Anterior cingulate cortex (tissue), 58 donors: ENCODE measurements at regions not wholly inside any gene's neighbourhood (a gene's known extent, or its start where the extent isn't known, plus 50 kb on each side); places are given as distances from the start of the nearest gene placed in this dataset.

Experiments used
- DNase-seq, 58 donors: peaks; one replicate each; lab custom pipeline; 2025; lab: John Stamatoyannopoulos, UW

DNA sequence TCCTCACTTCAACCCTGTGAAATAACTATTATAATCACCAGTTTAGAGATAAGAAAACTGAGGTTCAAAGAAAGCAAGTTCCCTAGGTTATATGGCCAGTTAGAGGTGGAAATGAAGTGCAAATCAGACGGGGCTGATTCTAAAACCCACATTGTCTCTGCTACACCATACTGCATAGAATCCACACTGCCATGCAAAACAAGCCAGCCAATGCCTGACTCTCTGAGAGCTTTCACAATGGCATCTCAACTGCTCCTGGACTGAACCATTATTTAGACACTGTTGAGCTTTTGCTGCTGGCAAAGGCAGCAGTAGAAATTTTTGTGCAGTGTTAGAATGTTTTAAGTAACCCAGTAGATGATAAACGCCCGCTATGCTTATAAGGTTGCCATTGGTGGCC is 195.2 kb upstream of the CNR1 start:
- no peak for DNase-seq

DNA sequence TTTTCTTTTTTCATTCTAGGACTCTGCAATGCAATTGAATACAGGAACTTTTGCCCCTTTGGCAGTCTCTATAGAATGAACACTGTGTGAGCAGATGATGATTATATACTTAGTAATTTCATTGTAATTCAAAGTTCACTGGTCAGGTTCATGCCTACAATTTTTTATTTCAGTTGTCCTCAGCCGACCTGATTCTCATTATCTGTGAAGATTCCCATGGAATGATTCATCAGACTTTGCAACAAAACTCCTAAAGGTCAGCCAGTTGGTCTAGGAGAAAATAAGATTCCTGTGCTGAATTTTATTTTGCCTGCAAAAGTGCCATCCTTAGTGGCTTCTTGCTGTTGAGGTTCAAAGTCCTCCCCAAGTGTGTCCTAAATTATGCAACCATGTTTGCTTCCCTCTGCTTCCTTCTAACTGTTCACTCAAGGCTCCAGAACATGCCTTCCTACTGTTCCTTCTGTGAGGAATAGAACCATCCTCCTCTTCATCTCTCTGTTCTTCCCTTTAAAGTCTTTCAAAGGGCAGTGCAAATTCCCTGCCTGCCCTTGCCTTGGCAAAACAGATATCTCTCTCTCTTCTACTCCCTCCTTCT is 194.2 kb upstream of the CNR1 start:
- DNase-seq, result no peak

DNA sequence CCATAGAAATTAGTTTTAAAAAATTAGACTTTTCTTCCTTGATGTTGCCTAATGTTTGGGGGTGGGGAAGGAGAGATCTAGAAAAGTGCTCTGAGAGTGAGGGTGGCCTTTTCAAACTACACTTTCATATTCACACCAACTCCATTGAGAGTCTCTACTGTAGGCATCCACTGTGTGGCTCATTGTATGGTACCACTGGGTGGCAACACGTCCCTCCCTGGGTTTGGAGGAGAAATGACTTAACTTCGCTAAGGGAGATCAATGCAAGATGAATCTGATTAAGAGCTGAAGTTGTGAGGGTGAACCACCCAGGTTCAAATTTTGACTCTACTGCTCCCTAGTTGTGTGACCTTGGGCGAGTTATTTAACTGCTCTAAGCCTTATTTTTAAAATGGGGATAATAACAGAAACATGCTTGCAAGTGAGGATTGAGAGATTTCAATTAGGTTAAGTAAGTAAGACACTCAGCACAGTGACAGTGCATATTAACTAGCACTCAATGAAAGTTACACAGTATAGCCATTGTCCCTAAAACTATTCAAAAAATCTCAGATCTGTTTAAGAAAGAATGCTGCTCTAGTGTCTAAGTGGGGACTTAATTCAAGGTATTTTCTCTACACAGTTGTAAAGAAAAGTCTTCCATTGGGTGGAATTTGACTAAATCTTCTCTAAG is 193.5 kb upstream of the CNR1 start:
- no peak for DNase-seq

DNA sequence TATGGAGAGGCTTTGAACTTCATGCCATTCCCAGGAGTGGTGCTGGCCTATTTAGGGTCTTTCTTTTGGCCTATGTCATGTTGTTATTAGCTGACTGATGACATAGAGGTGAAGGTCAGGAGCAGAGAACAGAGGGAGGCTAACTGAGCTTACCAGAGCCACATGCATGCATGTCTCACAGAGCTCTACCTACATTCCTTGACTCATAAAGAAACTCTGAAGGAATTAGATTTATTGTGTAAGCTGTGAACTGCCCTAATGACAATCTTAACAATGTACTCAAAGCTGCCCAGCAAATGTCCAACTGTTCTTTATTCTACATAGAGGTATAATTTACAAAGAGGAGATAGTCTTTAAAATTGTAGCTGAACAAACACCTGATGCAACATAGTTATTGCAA is 192.7 kb upstream of the CNR1 start:
- no peak for DNase-seq

DNA sequence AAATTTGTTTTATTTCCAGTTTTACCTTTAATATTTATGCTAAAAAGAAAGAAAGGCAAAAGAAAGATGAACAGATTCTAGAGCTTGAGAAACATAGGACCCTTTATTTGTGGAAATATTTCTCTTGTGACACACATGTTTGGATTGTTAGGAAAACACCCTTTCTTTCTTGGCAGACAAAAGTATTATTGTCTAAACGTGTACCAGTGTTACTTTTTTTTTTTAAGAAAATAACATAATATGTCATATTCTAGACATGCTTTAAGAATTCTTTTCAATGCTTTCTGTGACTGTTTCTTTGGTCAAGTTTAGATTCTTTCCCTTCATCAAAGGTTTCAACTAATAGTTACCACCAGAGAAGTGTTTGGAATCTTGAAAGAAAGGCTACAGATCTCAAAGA is 183.4 kb upstream of the CNR1 start:
- DNase-seq, result no peak

DNA sequence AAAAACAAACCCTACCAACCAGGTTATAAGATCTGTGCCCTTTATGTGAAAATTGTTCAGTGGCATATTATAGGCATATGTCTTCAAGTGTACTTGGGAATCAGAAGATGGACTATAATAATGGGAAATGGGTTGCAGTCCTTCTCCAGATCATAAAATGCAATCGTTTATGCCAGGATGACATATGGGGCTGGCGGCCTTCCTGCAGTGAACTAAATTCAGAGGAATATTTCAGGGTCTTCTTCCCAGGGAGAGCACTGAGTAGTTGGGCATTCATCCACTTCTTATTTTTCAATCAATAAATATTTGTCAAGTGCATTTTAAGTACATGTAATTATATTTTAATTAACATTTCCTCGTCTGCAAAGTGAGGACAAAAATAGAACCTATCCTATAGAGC is 176.2 kb upstream of the CNR1 start:
- DNase-seq, result no peak

DNA sequence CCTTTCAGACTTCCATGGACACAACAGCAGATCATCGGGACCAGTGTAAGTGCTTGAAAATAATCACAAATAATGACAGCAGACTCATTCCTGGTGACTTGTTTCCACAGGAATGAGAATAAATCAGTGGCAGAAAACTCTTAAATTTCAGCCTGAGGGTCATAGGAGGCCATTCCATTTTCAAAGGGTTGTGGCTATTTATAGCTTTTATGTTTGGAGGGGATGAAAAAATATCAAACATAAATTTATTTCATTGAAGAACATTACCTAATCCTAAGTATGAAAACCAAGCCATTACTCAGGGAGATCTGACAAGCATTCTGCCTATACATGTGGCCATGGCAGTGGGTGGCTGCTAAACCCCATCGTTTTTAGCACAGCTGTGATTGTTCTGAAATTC is 173.6 kb upstream of the CNR1 start:
- no peak for DNase-seq

DNA sequence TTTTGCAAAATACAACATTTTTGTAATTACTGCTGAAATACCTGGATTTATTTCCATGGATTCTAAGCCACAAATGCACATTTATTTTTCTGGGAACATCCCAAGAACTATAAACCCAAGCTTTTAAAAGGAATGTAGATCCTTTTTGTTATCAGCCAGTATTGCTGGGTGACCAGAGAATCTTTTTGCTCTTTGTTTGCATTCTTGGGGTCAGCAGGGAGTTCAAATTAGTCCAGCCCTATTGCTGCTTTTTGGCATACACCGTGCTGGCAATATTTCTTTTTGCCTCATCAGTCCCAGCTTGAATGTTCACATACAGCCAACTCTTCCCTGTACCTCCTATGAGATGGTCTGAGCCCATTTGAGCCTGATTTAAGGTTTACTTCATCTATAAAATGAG is 155.2 kb upstream of the CNR1 start:
- no peak for DNase-seq

DNA sequence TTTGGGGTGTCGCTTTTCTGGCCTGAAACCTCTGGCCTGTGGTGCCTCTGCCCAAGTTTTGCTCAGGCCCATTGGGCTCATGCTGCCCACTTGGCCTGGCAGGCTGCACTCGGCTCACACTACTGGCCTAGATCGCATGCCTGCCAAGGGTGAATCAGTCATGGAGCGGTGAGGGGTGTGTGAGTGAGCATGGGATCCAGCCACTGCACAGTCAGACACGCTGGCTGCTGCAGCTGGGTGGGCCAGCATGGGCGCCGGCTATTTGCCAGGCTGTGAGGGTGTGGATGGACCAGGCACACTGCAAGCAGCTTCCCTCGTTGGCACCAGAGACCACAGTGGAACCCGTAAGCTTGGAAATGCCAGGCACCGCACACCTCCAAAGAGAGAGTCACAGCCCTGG is 145.4 kb upstream of the CNR1 start:
- no peak for DNase-seq

DNA sequence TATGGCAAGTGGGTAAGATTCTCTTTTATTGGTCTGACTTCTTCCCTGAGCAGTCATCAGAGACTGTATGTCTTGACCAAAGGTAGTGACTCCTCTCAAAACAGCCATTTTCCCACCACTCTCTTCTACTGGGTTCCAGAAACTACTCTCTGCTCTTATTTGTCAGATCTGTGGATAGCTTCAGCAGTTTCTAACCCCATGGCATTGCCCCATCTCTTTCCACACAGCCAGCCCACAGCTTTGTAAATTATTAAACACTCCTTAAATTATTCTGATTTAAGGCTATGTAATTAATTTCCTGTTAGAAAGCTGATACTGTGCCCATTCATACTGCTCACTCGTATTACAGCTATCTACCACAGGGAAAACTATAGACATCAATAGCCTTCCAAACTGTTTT is 138.4 kb upstream of the CNR1 start:
- DNase-seq, result no peak

DNA sequence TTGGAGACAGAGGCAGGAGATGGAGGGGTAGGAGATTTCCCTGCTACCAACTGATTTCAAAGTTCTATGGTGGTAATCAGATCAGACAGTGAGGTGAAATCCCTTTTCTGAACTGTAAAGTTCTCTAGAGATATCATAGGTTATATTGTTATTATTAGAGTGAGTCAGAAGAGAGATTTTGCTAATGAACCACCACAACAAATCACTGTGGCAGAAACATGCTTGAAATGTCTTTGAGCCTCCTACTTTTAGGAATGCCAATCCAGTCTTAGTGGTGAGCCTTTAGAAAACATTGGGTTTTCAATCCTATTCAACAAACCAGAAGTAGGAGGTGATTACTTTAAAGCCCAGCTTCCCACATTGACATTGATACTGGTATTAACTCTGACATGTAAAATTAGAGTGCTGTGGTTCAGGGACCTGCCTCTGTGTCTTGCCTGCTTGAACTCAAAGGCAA is 136.7 kb upstream of the CNR1 start:
- DNase-seq, result no peak

DNA sequence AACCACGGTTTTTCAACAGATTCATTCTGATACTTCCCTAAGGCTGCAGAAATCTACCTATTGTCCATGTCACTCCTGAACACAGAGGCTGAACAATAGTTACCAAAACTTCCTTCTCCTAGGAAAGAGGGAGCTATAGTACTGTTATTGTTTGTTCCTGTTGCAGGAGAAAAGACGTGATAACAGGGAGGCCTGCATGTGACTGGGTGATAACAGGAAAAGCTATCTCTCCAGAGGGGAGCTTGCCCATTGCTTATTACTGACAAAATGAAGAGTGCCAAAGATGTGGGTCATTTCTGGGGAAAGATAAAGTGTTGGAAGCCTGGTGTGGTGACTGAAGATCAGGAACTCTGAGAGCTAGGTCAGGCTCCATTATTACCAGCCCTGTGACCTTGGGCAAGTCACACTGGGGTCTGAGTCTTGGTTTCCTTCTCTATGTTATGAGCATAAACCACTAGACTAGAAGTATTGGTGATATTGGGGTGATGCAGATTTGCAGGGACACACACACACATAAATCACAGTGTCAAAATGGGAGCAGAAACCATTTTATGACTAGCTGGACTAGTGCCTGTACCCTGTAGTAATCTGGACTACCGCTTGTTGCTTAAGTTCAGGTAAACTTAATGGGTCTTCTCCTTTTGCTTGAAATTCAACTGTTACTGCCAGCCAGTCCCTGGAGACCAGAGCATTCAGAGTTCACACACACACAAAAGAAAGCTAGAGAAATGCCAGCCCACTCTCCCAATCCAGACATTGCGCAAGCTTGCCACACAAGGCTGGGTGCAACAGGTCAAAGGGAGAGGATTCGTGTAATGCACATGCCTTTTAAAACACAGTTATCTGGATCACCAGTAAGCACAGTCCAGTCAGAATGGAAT is 136.0 kb upstream of the CNR1 start:
- DNase-seq, result no peak

DNA sequence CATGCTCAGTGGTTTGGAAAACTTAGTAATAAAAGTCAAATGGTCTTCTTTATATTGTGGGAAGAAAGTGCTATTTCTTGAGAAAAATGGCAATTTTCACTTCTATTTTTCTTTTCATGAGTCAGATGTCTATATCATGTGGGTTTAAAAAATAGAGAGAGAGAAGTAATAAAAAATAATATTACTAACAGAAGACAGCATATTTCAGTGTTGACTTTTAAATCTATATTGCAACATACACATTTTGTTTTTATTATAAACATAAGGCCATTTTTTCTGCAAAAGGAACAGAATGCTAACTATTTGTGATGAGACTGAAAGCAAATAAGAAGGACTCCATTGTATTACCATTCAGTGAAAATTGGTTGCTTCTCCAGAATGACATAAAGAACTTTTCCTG is 135.1 kb upstream of the CNR1 start:
- no peak for DNase-seq

DNA sequence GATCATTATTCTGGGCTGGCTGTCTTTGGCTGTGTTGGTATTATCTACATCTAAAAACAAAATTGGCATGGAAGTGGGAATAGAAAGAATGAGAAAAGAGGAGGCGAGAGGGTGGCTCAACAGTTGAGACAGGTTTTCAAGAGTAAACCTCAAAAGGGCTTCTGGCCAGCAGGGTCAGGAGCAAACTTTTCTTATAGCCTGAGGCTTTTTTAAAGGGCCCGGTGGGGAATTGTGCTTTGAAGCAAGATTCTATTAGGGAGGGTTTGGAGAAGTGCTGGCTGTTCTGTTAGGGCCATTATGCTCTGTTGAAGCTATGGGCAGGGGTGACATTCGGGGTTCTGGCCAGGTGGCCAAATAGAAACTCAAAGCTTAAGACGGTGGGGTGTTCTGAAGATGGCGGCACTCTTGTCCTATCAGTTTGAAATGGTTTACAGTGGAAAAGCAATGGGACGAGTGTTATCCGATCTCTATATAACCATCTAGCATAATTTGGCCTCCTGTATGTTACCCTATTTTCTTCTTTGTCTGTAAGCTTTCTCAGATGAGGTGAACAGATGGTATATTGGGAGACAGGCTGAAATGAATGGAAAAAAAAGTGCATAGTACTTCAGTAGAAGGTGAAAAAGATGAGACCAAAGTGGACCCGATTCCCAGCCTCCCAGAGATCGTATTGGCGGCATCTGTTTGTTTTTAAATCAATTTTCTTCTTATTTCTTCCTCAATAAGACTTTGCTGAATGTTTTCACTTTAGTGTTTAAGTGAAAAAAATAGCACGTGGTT is 132.1 kb upstream of the CNR1 start:
- no peak for DNase-seq

DNA sequence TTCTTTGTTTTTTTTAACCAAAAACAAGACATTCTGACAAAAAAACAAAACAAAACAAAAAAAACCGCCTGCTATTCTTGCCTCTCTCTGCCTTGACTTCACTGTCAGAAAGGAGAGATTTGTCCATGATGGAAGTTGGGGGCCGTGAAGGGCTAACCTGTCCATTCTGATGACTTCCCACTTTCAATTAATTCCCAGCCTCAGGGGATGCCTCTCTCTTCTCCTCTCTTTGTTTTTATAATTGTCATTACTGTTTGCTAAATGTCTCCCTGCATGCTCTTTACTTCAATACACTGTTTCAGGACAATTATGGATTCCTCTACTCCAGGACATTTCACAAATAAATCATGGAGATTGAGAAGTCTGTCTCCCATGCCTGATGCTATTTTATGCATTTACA is 130.5 kb upstream of the CNR1 start:
- DNase-seq, result no peak

DNA sequence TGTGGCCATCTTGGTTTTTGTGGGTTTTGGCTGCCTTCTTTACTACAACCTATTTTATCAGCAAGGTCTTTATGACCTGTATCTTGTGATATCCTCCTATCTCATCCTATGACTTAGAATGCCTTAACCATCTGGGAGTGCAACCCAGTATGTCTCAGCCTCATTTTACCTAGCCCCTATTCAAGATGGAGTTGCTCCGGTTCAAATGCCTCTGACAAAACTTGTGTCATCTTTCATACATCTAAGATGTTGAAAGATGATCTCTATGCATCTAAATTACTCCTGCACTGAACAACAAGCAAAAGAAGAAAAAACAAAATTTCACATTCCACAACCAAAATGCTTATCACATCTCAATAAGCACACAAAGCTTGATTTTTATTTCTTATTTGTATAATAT is 129.5 kb upstream of the CNR1 start:
- no peak for DNase-seq

DNA sequence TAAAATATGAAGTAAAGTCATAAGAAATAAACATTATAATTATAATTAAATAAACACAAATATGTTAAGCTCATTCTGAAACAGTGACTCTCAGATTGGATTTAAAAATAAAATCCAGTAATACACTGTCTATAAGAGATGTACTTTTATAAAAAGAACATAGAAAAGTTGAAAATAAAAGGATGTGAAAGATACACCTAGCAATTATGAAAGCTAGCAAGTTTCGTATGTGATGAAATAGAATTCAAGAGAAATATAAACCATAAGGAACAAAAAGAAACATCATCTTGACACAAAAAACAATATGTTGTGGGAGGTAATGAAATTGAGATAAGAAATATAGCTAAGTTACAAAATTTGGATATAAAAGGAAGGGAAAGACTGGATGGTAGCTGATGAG is 128.6 kb upstream of the CNR1 start:
- no peak for DNase-seq

DNA sequence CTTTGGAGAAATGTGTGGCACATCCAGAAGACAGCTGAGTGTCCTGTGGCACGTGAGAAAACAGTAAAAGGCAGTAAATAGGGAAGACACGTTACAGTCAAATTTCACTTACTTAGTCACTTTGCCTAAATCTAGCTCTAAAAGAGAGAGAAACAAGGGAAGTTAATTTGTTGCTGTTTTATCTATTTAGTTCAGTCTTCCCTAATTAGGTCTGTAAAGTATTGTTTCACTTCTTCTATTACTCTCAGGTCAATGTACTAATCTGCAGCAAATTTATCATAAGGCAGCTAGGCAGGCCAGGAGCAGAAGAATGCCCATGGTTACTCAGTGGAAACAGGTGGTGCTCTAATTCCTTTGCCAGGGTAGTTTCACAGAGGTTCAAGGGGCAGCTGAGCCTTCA is 124.3 kb upstream of the CNR1 start:
- no peak for DNase-seq

DNA sequence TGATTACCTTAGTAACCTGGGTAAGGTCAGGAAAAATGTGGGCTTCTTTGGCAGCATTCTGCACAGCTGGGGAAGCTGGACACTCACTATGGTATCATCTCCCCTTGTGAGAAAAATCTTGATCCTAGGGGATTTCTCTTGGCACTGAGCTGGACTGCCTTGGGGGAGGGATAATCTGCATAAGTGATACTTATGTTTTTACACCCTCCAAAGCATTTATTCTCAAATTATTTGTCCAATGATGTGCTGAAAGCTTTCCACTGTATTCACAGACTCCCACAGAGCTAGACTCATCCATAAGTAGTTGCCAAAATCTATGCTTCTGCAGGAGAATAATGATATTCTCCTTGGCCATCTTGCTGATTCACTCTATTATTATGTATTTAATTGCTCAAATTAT is 121.5 kb upstream of the CNR1 start:
- DNase-seq, result no peak

DNA sequence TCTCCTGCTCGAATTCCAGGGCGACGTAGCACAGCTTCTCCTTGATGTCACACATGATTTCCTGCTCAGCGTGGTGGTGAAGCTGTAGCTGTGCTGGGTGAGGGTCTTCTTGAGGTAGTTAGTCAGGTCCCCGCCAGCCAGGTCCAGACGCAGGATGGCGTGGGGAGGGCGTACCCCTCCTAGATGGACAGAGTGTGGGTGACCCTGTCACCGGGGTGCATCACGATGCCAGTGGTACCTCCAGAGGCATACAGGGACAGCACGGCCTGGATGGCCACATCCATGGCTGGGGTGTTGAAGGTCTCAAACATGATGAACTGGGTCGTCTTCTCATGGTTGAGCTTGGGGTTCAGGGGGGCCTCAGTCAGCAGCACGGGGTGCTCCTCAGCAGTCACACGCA is 110.2 kb upstream of the CNR1 start:
- no peak for DNase-seq

DNA sequence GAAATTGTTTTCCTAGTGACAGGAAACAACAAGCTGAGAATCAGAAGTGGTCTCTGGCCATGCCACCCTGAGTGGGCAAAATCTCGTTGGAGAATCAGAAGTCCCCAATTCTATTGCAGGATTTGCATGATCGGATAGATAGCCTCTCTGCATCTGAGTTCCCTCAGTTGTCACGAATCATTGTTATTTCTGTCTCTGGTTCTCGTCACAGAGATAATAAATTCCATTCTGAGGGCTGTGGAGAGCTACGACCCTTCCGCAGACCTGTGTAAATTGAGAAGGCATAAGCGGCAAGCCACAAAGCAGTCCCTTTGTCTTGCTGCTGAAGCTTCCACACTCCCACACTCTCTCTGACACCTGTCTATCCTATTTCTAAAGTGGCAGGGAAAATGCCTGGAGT is 102.4 kb upstream of the CNR1 start:
- DNase-seq, result no peak
